Fibroblast of villous mesenchyme (primary cell): ENCODE measurements at regions not wholly inside any gene's neighbourhood (a gene's known extent, or its start where the extent isn't known, plus 50 kb on each side); places are given as distances from the start of the nearest gene placed in this dataset.
"Not testable (repeated sequence)": the region's sequence is repeated elsewhere in the genome, so short reads cannot be mapped to it uniquely, and the experiment has no call there.

ENCODE experiments used
- DNase-seq: peaks from one replicate; pipeline ENCODE4 v3.0.0-alpha.2; 2010; ENCODE audit warnings: low read depth
- H3K4me3 ChIP-seq: 2 replicates; pipeline ENCODE4 v1.5.1; 2011; ENCODE audit warnings: low read depth, mild to moderate bottlenecking, low read length
- CTCF ChIP-seq: IDR thresholded peaks from 2 replicates; pipeline ENCODE4 v1.5.1; 2012; ENCODE audit warnings: low read depth, mild to moderate bottlenecking, low read length; ENCODE audit not compliant: insufficient read depth

- no peak for TF ChIP-seq CTCF
- no peak overlapping the region for H3K4me3 ChIP-seq
- no peak for DNase-seq
Measured at GRCh38 chr3:66552846-66553245, 52.0 kb upstream of the LRIG1 start.

GRCh38 chr3:66553441-66554113 lies 52.8 kb upstream of the LRIG1 start:
- no peak overlapping the region for H3K4me3 ChIP-seq
- TF ChIP-seq CTCF, result no peak
- no peak for DNase-seq

- peak; percentile 56 for DNase-seq
- H3K4me3 ChIP-seq, result no peak overlapping the region
- TF ChIP-seq CTCF, result no peak
Measured at GRCh38 chr3:66554178-66554577, 53.4 kb upstream of the LRIG1 start.

- no peak for DNase-seq
- TF ChIP-seq CTCF, result no peak
- no peak overlapping the region for H3K4me3 ChIP-seq
Measured at GRCh38 chr3:66555214-66555844, 54.5 kb upstream of the LRIG1 start.

GRCh38 chr3:66557170-66557569 lies 56.3 kb upstream of the LRIG1 start:
- no peak for DNase-seq
- TF ChIP-seq CTCF, result no peak
- H3K4me3 ChIP-seq, result no peak overlapping the region

- not testable (repeated sequence) for DNase-seq, H3K4me3 ChIP-seq
Measured at GRCh38 chr3:66559924-66560323, 59.1 kb upstream of the LRIG1 start.

- H3K4me3 ChIP-seq, result no peak overlapping the region
- no peak for TF ChIP-seq CTCF
- no peak for DNase-seq
Measured at GRCh38 chr3:66561367-66561766, 60.5 kb upstream of the LRIG1 start.
